ENCODE measurements at regions not wholly inside any gene's neighbourhood (a gene's known extent, or its start where the extent isn't known, plus 50 kb on each side); places are given as distances from the start of the nearest gene placed in this dataset.

DNA sequence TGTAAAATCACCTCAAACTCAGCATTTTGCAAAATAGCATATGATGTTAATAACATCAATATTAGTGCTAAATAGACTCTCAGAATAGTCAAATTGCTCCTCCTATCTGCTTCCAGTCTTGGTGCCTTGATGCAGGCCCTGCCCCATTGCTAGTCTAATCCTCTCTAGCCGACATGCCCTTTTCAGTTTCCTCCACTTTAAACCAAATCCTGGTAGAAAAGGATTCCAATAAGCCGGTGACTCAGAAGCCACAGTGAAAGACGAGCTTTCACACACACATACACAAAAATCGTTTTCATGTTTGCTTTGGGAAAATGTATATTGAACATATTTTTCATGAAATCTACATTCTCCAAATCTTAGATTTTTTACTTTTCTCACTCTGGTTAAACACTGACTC lies 203.1 kb downstream of the LMBRD1 start:
- no peak overlapping the region for H3K27ac ChIP-seq (ENCODE audit: insufficient read depth, low read depth, low read length)
- H3K9me1 ChIP-seq (replicated peaks; ENCODE audit: control insufficient read depth, extremely low read depth, insufficient read depth, low read length): no peaks in the 10 kb centered on the region
- TF ChIP-seq, protein P1, sequence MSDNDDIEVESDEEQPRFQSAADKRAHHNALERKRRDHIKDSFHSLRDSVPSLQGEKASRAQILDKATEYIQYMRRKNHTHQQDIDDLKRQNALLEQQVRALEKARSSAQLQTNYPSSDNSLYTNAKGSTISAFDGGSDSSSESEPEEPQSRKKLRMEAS (IDR thresholded peaks at IDR 0.05; ENCODE audit: insufficient read depth, insufficient read length): no peak
- no peak for TF ChIP-seq MYC (IDR thresholded peaks at IDR 0.05; ENCODE audit: low read depth, low read length)
- TF ChIP-seq GATA2 (IDR thresholded peaks at IDR 0.05; ENCODE audit: insufficient read depth, insufficient read length, low read depth, low read length): no peak
- no peak for TF ChIP-seq JUN (IDR thresholded peaks at IDR 0.05; ENCODE audit: borderline replicate concordance, insufficient read depth, insufficient read length, low read depth)
- no peak for TF ChIP-seq POLR2A (IDR thresholded peaks at IDR 0.05; ENCODE audit: low read depth, low read length)
- TF ChIP-seq, protein P2, sequence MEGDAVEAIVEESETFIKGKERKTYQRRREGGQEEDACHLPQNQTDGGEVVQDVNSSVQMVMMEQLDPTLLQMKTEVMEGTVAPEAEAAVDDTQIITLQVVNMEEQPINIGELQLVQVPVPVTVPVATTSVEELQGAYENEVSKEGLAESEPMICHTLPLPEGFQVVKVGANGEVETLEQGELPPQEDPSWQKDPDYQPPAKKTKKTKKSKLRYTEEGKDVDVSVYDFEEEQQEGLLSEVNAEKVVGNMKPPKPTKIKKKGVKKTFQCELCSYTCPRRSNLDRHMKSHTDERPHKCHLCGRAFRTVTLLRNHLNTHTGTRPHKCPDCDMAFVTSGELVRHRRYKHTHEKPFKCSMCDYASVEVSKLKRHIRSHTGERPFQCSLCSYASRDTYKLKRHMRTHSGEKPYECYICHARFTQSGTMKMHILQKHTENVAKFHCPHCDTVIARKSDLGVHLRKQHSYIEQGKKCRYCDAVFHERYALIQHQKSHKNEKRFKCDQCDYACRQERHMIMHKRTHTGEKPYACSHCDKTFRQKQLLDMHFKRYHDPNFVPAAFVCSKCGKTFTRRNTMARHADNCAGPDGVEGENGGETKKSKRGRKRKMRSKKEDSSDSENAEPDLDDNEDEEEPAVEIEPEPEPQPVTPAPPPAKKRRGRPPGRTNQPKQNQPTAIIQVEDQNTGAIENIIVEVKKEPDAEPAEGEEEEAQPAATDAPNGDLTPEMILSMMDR (IDR thresholded peaks at IDR 0.05; ENCODE audit: extremely low read depth in 1 of 2, insufficient read depth in 1 of 2, low read depth in 1 of 2, low read length in 2 of 2): no peak
- TF ChIP-seq POLR2AphosphoS5 (IDR thresholded peaks at IDR 0.05; ENCODE audit: insufficient read depth, low read depth, low read length): no peak
- no peak for TF ChIP-seq EZH2 (IDR thresholded peaks at IDR 0.05; ENCODE audit: borderline replicate concordance, low read depth, low read length, severe bottlenecking)
- no peak for TF ChIP-seq FOS (IDR thresholded peaks at IDR 0.05; ENCODE audit: borderline replicate concordance, insufficient read depth, low read length)
- intact Hi-C loops (cut with micrococcal nuclease): no loop called here
- H3K9ac ChIP-seq (replicated peaks; ENCODE audit: extremely low read depth, insufficient read depth, low read length): no peak overlapping the region
- H3K4me2 ChIP-seq (ENCODE audit: insufficient read depth, low read length): no peak overlapping the region
- FAIRE-seq (no peak), DNase-seq (ENCODE audit: low read depth, low spot score) (no peak)
- H3K27me3 ChIP-seq (ENCODE audit: control insufficient read depth in 2 of 2, insufficient read depth in 2 of 2, low read length in 2 of 2): no peaks in the 10 kb centered on the region
- no peaks in the 10 kb centered on the region for H3K36me3 ChIP-seq (ENCODE audit: control insufficient read depth in 2 of 2, extremely low read depth in 1 of 2, insufficient read depth in 2 of 2, low read length in 2 of 2)
- CTCF ChIA-PET: no interaction called here
- no peak overlapping the region for H2AFZ ChIP-seq (ENCODE audit: low read depth, low read length)
- POLR2A ChIA-PET: no interaction called here
- H3K4me1 ChIP-seq (ENCODE audit: control insufficient read depth, extremely low read depth, insufficient read depth, low read length): no peaks in the 10 kb centered on the region
- H3K79me2 ChIP-seq (ENCODE audit: control insufficient read depth, insufficient read depth, low read length): no peaks in the 10 kb centered on the region
- H4K20me1 ChIP-seq (replicated peaks; ENCODE audit: control insufficient read depth, extremely low read depth, insufficient read depth, low read length): no peaks in the 10 kb centered on the region
- no peak overlapping the region for H3K4me3 ChIP-seq (replicated peaks in 1 of 3; ENCODE audit: insufficient read depth in 1 of 3, low read depth in 1 of 3, low read length in 3 of 3)
- BruUV-seq (replicated peaks): no TSS peak
- H3K9me3 ChIP-seq (replicated peaks; ENCODE audit: control insufficient read depth, insufficient read depth, low read length): no peaks in the 10 kb centered on the region
- dilution Hi-C loops (cut with MboI; ENCODE audit: extremely low pct_ligation_motif_present, low sequenced_read_pairs): no loop called here
